ENCODE measurements at regions not wholly inside any gene's neighbourhood (a gene's known extent, or its start where the extent isn't known, plus 50 kb on each side); places are given as distances from the start of the nearest gene placed in this dataset.
A peak's percentile ranks its signal among the peaks of the same experiment; 100 is the strongest.

DNA sequence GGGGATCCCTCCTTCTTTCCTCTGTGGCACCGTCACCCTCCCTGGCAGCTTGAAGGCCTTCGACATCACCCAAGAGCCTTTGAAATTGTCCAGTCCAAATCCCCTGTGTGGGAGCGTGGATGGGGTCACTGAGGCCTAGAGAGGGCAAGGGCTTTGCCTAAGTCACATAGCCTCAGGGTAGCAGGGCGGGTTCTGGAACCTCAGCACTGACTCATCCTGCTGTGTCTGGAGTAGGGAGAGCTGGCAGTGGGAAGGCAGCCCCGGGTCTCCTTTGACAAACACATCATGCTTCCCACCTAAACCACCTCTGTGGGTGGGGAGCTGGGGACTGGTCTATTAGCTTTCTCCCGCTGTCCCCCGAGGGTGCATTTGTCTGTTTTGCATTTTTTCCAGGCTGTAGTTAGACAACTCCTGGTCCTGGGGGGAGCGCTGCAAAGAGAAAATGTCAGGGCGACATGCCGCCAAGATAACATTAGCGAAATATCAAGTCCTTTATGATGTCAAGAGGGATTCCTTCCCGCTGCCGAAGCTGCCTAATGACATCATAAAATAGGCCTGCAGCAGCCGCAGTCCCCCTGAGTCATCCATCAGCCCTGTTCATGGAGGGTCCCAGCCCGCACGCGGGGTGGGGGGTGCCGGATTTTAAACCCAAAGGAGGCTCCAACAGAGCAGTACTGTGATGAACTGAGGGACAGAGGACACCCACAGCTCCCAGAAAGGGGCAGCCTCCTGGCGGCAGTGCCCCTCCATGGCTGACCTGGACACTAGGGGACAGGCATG, 77.0 kb upstream of the POU3F1 start:
- no peak for DNase-seq

GRCh38 chr1:38121231-38121680, 74.7 kb upstream of the POU3F1 start:
- DNase-seq = no peak

DNA sequence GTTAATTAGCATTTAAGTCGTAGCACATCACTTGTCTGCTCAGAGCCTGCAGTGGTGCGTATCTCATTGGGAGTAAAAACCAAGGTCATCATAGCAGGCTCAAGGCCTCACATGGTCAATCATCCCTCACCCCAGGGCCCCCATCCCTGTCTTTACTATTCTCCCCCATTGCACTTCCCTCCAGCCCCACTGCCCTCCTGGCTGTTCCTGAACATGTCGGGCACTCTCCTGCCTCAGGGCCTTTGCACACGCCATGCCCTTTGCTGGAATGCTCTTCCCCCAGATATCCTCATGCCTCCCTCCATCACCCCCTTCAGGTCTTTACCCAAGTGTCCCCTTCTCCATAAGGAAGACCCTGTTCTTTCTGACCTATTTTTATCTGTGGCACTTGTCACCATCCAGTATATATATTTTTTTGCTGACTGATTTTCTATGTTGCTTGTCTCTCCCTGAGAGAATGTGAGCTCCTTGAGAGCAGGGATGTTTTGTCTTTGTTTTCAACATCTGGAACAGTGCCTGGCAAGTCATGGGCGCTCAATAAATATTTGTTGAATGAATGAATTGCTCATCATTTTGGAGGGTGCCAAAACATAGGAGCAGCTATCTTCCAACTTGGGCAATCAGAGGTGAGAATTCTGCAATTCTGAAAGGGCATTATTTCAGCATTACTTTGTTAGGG, 74.1 kb upstream of the POU3F1 start:
- no peak for DNase-seq

- peak in 1 of 2 experiments; percentile 7 for DNase-seq
These were observed 72.4 kb upstream of the POU3F1 start for GRCh38 chr1:38118976-38119375.

GRCh38 chr1:38117444-38117887, 70.9 kb upstream of the POU3F1 start:
- DNase-seq = no peak

- DNase-seq = no peak
These were observed 69.1 kb upstream of the POU3F1 start for GRCh38 chr1:38115682-38116202.

- DNase-seq = no peak
These were observed 68.6 kb upstream of the POU3F1 start for GRCh38 chr1:38115226-38115625.

DNA sequence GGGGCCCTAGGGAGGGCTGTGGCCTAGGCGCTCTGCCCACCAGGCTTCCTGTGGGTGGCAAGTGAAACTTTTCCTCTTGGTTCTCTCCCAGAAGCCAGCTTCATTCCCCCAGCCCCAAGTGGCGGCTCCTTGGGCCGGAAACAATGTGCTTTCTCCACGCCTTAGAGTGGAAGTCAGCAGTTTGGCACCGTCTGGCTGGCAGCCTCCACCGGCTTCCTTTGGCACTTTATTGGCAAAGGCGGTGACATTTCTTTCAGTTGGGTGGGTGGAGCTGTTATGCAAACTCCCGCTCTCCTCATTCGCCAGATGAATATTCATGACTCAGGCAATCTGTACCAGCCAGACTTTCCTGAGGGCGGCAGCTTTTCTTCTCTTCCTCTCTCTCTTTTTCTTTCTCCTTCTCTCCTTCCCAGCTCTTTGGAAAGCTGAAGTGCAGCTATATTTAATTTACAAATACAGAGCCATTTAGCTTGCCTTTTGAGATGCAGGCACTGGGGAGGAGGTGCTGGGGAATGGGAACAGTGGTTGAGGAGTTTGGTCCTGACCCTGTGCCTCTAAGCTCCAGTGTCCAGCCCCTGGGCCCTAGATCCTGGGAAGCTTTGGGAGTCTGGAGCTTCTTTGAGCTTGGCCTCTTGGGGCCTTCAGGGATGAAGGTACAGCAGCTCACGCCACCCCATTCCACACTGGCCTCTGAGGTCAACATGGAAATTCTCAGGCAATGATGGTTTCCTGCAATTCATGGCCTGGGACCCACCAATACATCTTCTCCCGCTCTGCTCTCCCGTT, 67.8 kb upstream of the POU3F1 start:
- no peak for DNase-seq

GRCh38 chr1:38113159-38113666, 66.6 kb upstream of the POU3F1 start:
- DNase-seq = no peak

- no peak for DNase-seq
These were observed 65.0 kb upstream of the POU3F1 start for GRCh38 chr1:38111589-38111988.

DNA sequence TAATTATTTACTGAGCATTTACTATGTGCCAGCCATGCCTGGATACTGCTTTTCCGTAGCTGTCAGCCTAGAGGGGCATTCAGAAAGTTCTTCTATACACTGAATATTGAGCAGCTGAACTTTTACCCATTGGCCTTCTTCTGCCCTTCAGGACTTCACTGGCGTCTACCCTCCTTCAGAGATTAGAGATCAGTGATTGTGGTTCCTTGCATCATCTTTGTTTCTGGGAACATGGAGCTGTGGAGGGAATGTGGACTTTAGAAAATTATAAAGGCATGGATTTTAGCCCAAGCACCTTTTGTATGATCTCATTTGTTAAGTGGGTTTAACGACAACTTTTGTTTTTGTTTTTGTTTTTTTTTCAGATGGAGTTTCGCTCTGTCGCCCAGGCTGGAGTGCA, 58.7 kb upstream of the POU3F1 start:
- DNase-seq = no peak

GRCh38 chr1:38102636-38103035, 56.0 kb upstream of the POU3F1 start:
- DNase-seq = peak in 1 of 2 experiments; percentile 44

- no peak for DNase-seq
These were observed 54.6 kb upstream of the POU3F1 start for GRCh38 chr1:38101037-38101785.

- DNase-seq = no peak
These were observed 51.7 kb upstream of the POU3F1 start for GRCh38 chr1:38098101-38098847.

- DNase-seq = no peak
These were observed 50.8 kb upstream of the POU3F1 start for GRCh38 chr1:38097284-38097898.
